H1 (cell line): ENCODE measurements at regions not wholly inside any gene's neighbourhood (a gene's known extent, or its start where the extent isn't known, plus 50 kb on each side); places are given as distances from the start of the nearest gene placed in this dataset.

Source experiments
- CTCF ChIA-PET: fragments of 300-600 bp; sonication (Branson Sonifier 250); formaldehyde crosslinking; loops from one replicate; lab custom pipeline; 2021; ENCODE audit not compliant: partially characterized antibody; lab: Charles Lee
- POLR2A ChIA-PET: fragments of 300-600 bp; sonication (Branson Sonifier 250); formaldehyde crosslinking; loops from one replicate; lab custom pipeline; 2021; ENCODE audit warnings: inconsistent platforms; ENCODE audit not compliant: partially characterized antibody; lab: Charles Lee
- DNase-seq, 2 experiments: peaks; one replicate each; pipeline versions ENCODE4 v3.0.0 to v3.0.0-alpha.2; 2010 to 2022; ENCODE audit warnings: low spot score in 2 of 2, low read depth in 1 of 2, mixed read lengths in 1 of 2
- FAIRE-seq: peaks from 2 replicates; lab custom pipeline; 2011; peaks lifted over from hg19 to GRCh38; lab: Jason Lieb, UNC
- H2AFZ ChIP-seq: 2 replicates; pipeline ENCODE4 v1.8.1; 2012; ENCODE audit warnings: low read length, inconsistent platforms
- H2AK5ac ChIP-seq: 2 replicates; pipeline ENCODE4 v1.6.1; 2013; ENCODE audit warnings: low read depth, low read length
- H2BK120ac ChIP-seq: replicated peaks from 2 replicates; pipeline ENCODE3; 2013; ENCODE audit warnings: low read depth, low read length, inconsistent platforms
- H2BK12ac ChIP-seq: 2 replicates; pipeline ENCODE4 v1.6.1; 2013; ENCODE audit warnings: low read depth, low read length
- H2BK15ac ChIP-seq: 2 replicates; pipeline ENCODE4 v1.6.1; 2013; ENCODE audit warnings: low read length
- H2BK20ac ChIP-seq: 2 replicates; pipeline ENCODE4 v1.6.1; 2013; ENCODE audit warnings: low read length
- H2BK5ac ChIP-seq: 2 replicates; pipeline ENCODE4 v1.6.1; 2013; ENCODE audit warnings: low read depth, low read length
- H3K14ac ChIP-seq: 2 replicates; pipeline ENCODE4 v1.6.1; 2013; ENCODE audit warnings: inconsistent platforms; ENCODE audit not compliant: insufficient read length
- H3K18ac ChIP-seq: 2 replicates; pipeline ENCODE4 v1.6.1; 2013; ENCODE audit warnings: low read length; ENCODE audit errors: extremely low read depth
- H3K23ac ChIP-seq: 2 replicates; pipeline ENCODE4 v1.6.1; 2013; ENCODE audit warnings: inconsistent platforms; ENCODE audit not compliant: insufficient read length
- H3K23me2 ChIP-seq: 2 replicates; pipeline ENCODE4 v1.6.1; 2013; ENCODE audit warnings: low read depth, low read length
- H3K27ac ChIP-seq: 2 replicates; pipeline ENCODE4 v1.6.1; 2011; ENCODE audit warnings: low read depth, low read length, inconsistent platforms
- H3K27me3 ChIP-seq, 4 experiments: replicated peaks in 1 of 4; 1 replicate in 1 of 4; 2 replicates in 3 of 4; pipeline versions ENCODE4 v1.6.1 to v1.8.1; 2011 to 2013; ENCODE audit warnings: low read length in 3 of 4, mild to moderate bottlenecking in 3 of 4, inconsistent platforms in 2 of 4, mixed read lengths in 2 of 4, moderate library complexity in 1 of 4; ENCODE audit not compliant: control insufficient read depth in 3 of 4, insufficient read depth in 3 of 4; ENCODE audit errors: extremely low read depth in 1 of 4
- H3K36me3 ChIP-seq, 4 experiments: 2 replicates each; pipeline versions ENCODE4 v1.6.1 to v1.8.1; 2011 to 2013; ENCODE audit warnings: mild to moderate bottlenecking in 4 of 4, low read length in 3 of 4, moderate library complexity in 2 of 4, control low read depth in 1 of 4, inconsistent platforms in 1 of 4; ENCODE audit not compliant: insufficient read depth in 4 of 4, control insufficient read depth in 2 of 4
- H3K4ac ChIP-seq: replicated peaks from 2 replicates; pipeline ENCODE3; 2013; ENCODE audit warnings: low read length, low read depth, mixed read lengths, inconsistent platforms; ENCODE audit not compliant: insufficient read length
- H3K4me1 ChIP-seq, 4 experiments: replicated peaks in 1 of 4; 1 replicate in 1 of 4; 2 replicates in 3 of 4; pipeline versions ENCODE4 v1.6.1 to v1.8.1; 2011 to 2013; ENCODE audit warnings: low read length in 3 of 4, inconsistent platforms in 2 of 4, mixed read lengths in 1 of 4; ENCODE audit not compliant: insufficient read depth in 4 of 4, control insufficient read depth in 3 of 4
- H3K4me2 ChIP-seq, 2 experiments: 2 replicates each; pipeline versions ENCODE4 v1.6.1 to v1.8.1; 2011 to 2013; ENCODE audit warnings: low read depth in 2 of 2, low read length in 2 of 2, control low read depth in 1 of 2, inconsistent platforms in 1 of 2, mild to moderate bottlenecking in 1 of 2; ENCODE audit not compliant: insufficient read depth in 1 of 2
- H3K4me3 ChIP-seq, 4 experiments: fragments of 200-600, 300-600 bp in 1 of 4; sonication (generic), shearing (Covaris generic), sonication (Bioruptor Twin) in 1 of 4; 2 replicates each; pipeline versions ENCODE4 v1.5.1 to v1.8.1; 2011 to 2016; ENCODE audit warnings: low read length in 4 of 4, low read depth in 3 of 4, control low read depth in 2 of 4, inconsistent platforms in 2 of 4, mild to moderate bottlenecking in 2 of 4, mixed read lengths in 1 of 4, moderate library complexity in 1 of 4; ENCODE audit not compliant: insufficient read depth in 2 of 4; ENCODE audit errors: extremely low read depth in 1 of 4
- H3K56ac ChIP-seq: replicated peaks from 2 replicates; pipeline ENCODE3; 2013; ENCODE audit warnings: low read depth, mild to moderate bottlenecking, mixed read lengths, low read length, inconsistent platforms; ENCODE audit not compliant: insufficient read length
- H3K79me1 ChIP-seq: 2 replicates; pipeline ENCODE4 v1.6.1; 2013; ENCODE audit warnings: low read depth, low read length, control low read depth
- H3K79me2 ChIP-seq, 2 experiments: 2 replicates each; pipeline versions ENCODE4 v1.6.1 to v1.8.1; 2012 to 2013; ENCODE audit warnings: low read length in 2 of 2, mild to moderate bottlenecking in 2 of 2, inconsistent platforms in 1 of 2; ENCODE audit not compliant: insufficient read depth in 2 of 2, control insufficient read depth in 1 of 2
- H3K9ac ChIP-seq, 4 experiments: replicated peaks in 1 of 4; 1 replicate in 1 of 4; 2 replicates in 3 of 4; pipeline versions ENCODE4 v1.6.1 to v1.8.1; 2011 to 2013; ENCODE audit warnings: low read depth in 3 of 4, low read length in 3 of 4, control low read depth in 2 of 4, mild to moderate bottlenecking in 2 of 4, moderate library complexity in 2 of 4, inconsistent platforms in 1 of 4; ENCODE audit errors: extremely low read depth in 1 of 4
- H3K9me3 ChIP-seq, 2 experiments: 2 replicates each; pipeline versions ENCODE4 v1.6.1 to v1.8.1; 2012 to 2013; ENCODE audit warnings: mild to moderate bottlenecking in 2 of 2, moderate library complexity in 2 of 2, control low read depth in 1 of 2, inconsistent platforms in 1 of 2, low read depth in 1 of 2, low read length in 1 of 2, mixed read lengths in 1 of 2; ENCODE audit not compliant: insufficient read depth in 2 of 2
- H4K20me1 ChIP-seq, 2 experiments: replicated peaks in 1 of 2; 2 replicates each; pipeline versions ENCODE3 to v1.8.1; 2011 to 2013; ENCODE audit warnings: inconsistent platforms in 2 of 2, low read length in 2 of 2, mild to moderate bottlenecking in 1 of 2; ENCODE audit not compliant: insufficient read depth in 2 of 2, control insufficient read depth in 1 of 2
- H4K5ac ChIP-seq: 2 replicates; pipeline ENCODE4 v1.6.1; 2013; ENCODE audit warnings: low read length, low read depth, mixed read lengths, inconsistent platforms; ENCODE audit not compliant: insufficient read length
- H4K8ac ChIP-seq: 2 replicates; pipeline ENCODE4 v1.8.0; 2013; ENCODE audit warnings: mild to moderate bottlenecking, moderate library complexity, low read length, inconsistent platforms; ENCODE audit not compliant: insufficient read depth; ENCODE audit errors: extremely low read depth
- H4K91ac ChIP-seq: replicated peaks from 2 replicates; pipeline ENCODE3; 2013; ENCODE audit warnings: low read length, mixed read lengths, inconsistent platforms; ENCODE audit not compliant: insufficient read length
- ASH2L ChIP-seq: fragments of 200-600, 300-600 bp; sonication (generic); IDR thresholded peaks from one replicate; pipeline ENCODE4 v1.7.1; 2017; ENCODE audit warnings: low read length
- BACH1 ChIP-seq: IDR thresholded peaks from 2 replicates; pipeline ENCODE4 v1.6.1; 2012; ENCODE audit warnings: low read length, improper control_type of control experiment
- BCL11A ChIP-seq, 2 experiments: IDR thresholded peaks; one replicate each; pipeline ENCODE4 v1.6.1; 2011; ENCODE audit warnings: low read depth in 2 of 2, low read length in 2 of 2, mild to moderate bottlenecking in 2 of 2
- CTBP2 ChIP-seq: IDR thresholded peaks from 2 replicates; pipeline ENCODE4 v1.7.0; 2011; ENCODE audit warnings: borderline replicate concordance, mild to moderate bottlenecking, moderate library complexity, mixed read lengths, low read length; ENCODE audit not compliant: insufficient read depth, insufficient read length
- E2F6 ChIP-seq: IDR thresholded peaks from 2 replicates; pipeline ENCODE4 v1.6.1; 2012; ENCODE audit warnings: inconsistent platforms
- FOSL1 ChIP-seq: IDR thresholded peaks from 2 replicates; pipeline ENCODE4 v1.6.1; 2011; ENCODE audit warnings: mild to moderate bottlenecking, low read depth, low read length, moderate library complexity; ENCODE audit not compliant: insufficient read depth
- GABPA ChIP-seq: IDR thresholded peaks from 2 replicates; pipeline ENCODE4 v1.6.1; 2011; ENCODE audit warnings: mild to moderate bottlenecking, low read length, moderate library complexity, borderline replicate concordance; ENCODE audit not compliant: insufficient read depth
- HDAC2 ChIP-seq, 2 experiments: fragments of 300-600 bp in 1 of 2; sonication (generic) in 1 of 2; IDR thresholded peaks; 2 replicates each; pipeline ENCODE4 v1.6.1; 2011 to 2012; ENCODE audit warnings: low read depth in 2 of 2, low read length in 2 of 2, mild to moderate bottlenecking in 2 of 2, moderate library complexity in 2 of 2, borderline replicate concordance in 1 of 2, inconsistent platforms in 1 of 2
- KDM4A ChIP-seq: IDR thresholded peaks from one replicate; pipeline ENCODE4 v1.7.1; 2012; ENCODE audit warnings: low read depth, mild to moderate bottlenecking, moderate library complexity, low read length, inconsistent platforms; ENCODE audit not compliant: severe bottlenecking
- MAX ChIP-seq: IDR thresholded peaks from 2 replicates; pipeline ENCODE4 v1.6.1; 2012; ENCODE audit warnings: inconsistent platforms
- PHF8 ChIP-seq: fragments of 200-600 bp; sonication (generic); conservative IDR thresholded peaks from 2 replicates; pipeline ENCODE4 v1.7.1; 2012; ENCODE audit warnings: low read depth, mild to moderate bottlenecking, inconsistent platforms, low read length, moderate library complexity
- POU5F1 ChIP-seq: IDR thresholded peaks from 2 replicates; pipeline ENCODE4 v1.6.1; 2011; ENCODE audit warnings: low read depth, mild to moderate bottlenecking, low read length, moderate library complexity
- RBBP5 ChIP-seq: IDR thresholded peaks from 2 replicates; pipeline ENCODE4 v1.7.1; 2012; ENCODE audit warnings: low read depth, mild to moderate bottlenecking, inconsistent platforms, low read length, moderate library complexity, borderline replicate concordance
- TAF1 ChIP-seq: IDR thresholded peaks from 2 replicates; pipeline ENCODE4 v1.6.1; 2011; ENCODE audit warnings: mild to moderate bottlenecking, low read depth, low read length
- WGBS, 2 experiments: shearing (Covaris generic) in 1 of 2; methylation state at CpG; one replicate each; pipeline versions ENCODE4 v1.1.6 to v1.1.7; 2013 to 2015; ENCODE audit warnings: low lambda C conversion rate in 2 of 2, mixed read lengths in 2 of 2, inconsistent platforms in 1 of 2, low coverage in 1 of 2, missing lambda C conversion rate in 1 of 2; ENCODE audit not compliant: insufficient replicate concordance in 2 of 2, insufficient coverage in 1 of 2, insufficient read length in 1 of 2; ENCODE audit errors: extremely low coverage in 1 of 2, missing lambda C conversion rate in 1 of 2; 5-methylcytosine and 5-hydroxymethylcytosine counted together

- Histone ChIP-seq H2BK15ac (no peak overlapping the region), H2BK12ac (no peak overlapping the region), H3K4me1 (no peaks in the 10 kb centered on the region), H2AFZ (no peak overlapping the region), H3K79me1 (no peaks in the 10 kb centered on the region), H3K9ac (no peak overlapping the region), H3K9me3 (no peaks in the 10 kb centered on the region), H3K23me2 (no peaks in the 10 kb centered on the region), H4K91ac (no peak overlapping the region), H3K18ac (no peak overlapping the region), H3K56ac (no peak overlapping the region), H3K79me2 (no peaks in the 10 kb centered on the region), H3K4me3 (no peak overlapping the region), H4K20me1 (no peaks in the 10 kb centered on the region), H3K4ac (no peak overlapping the region), H4K5ac (no peak overlapping the region), H3K14ac (no peak overlapping the region), H2BK5ac (no peak overlapping the region), H3K36me3 (no peaks in the 10 kb centered on the region), H3K27me3 (no peaks in the 10 kb centered on the region), H3K23ac (no peak overlapping the region), H2BK20ac (no peak overlapping the region), H4K8ac (no peak overlapping the region), H2BK120ac (no peak overlapping the region), H3K4me2 (no peak overlapping the region), H3K27ac (no peak overlapping the region), H2AK5ac (no peak overlapping the region)
- WGBS, 2 experiments: 88% methylated on average over 3 of the region's 3 CpGs; no CpG with 5 or more reads in 1 of the 2 experiments
- DNase-seq (no peak), FAIRE-seq (no peak)
- CTCF ChIA-PET: no interaction called here
- POLR2A ChIA-PET: no interaction called here
- TF ChIP-seq E2F6 (no peak), BACH1 (no peak), ASH2L (no peak), BCL11A (IDR thresholded peaks at IDR 0.05; ENCODE audit: low read depth in 2 of 2, low read length in 2 of 2) (no peak), GABPA (no peak), FOSL1 (no peak), KDM4A (no peak), MAX (no peak), HDAC2 (IDR thresholded peaks at IDR 0.05; ENCODE audit: borderline replicate concordance in 1 of 2, low read depth in 2 of 2, low read length in 2 of 2) (no peak), PHF8 (no peak), TAF1 (no peak), POU5F1 (no peak), CTBP2 (no peak), RBBP5 (no peak)
These were observed 331.3 kb upstream of the SNX7 start for GRCh38 chr1:98330224-98330623.
